H1 (cell line): ENCODE measurements at regions not wholly inside any gene's neighbourhood (a gene's known extent, or its start where the extent isn't known, plus 50 kb on each side); places are given as distances from the start of the nearest gene placed in this dataset.

Source experiments
- CTCF ChIA-PET: fragments of 300-600 bp; sonication (Branson Sonifier 250); formaldehyde crosslinking; loops from one replicate; lab custom pipeline; 2021; ENCODE audit not compliant: partially characterized antibody; lab: Charles Lee
- POLR2A ChIA-PET: fragments of 300-600 bp; sonication (Branson Sonifier 250); formaldehyde crosslinking; loops from one replicate; lab custom pipeline; 2021; ENCODE audit warnings: inconsistent platforms; ENCODE audit not compliant: partially characterized antibody; lab: Charles Lee
- DNase-seq, 2 experiments: peaks; one replicate each; pipeline versions ENCODE4 v3.0.0 to v3.0.0-alpha.2; 2010 to 2022; ENCODE audit warnings: low spot score in 2 of 2, low read depth in 1 of 2, mixed read lengths in 1 of 2
- FAIRE-seq: peaks from 2 replicates; lab custom pipeline; 2011; peaks lifted over from hg19 to GRCh38; lab: Jason Lieb, UNC
- H2AFZ ChIP-seq: 2 replicates; pipeline ENCODE4 v1.8.1; 2012; ENCODE audit warnings: low read length, inconsistent platforms
- H2AK5ac ChIP-seq: 2 replicates; pipeline ENCODE4 v1.6.1; 2013; ENCODE audit warnings: low read depth, low read length
- H2BK120ac ChIP-seq: replicated peaks from 2 replicates; pipeline ENCODE3; 2013; ENCODE audit warnings: low read depth, low read length, inconsistent platforms
- H2BK12ac ChIP-seq: 2 replicates; pipeline ENCODE4 v1.6.1; 2013; ENCODE audit warnings: low read depth, low read length
- H2BK15ac ChIP-seq: 2 replicates; pipeline ENCODE4 v1.6.1; 2013; ENCODE audit warnings: low read length
- H2BK20ac ChIP-seq: 2 replicates; pipeline ENCODE4 v1.6.1; 2013; ENCODE audit warnings: low read length
- H2BK5ac ChIP-seq: 2 replicates; pipeline ENCODE4 v1.6.1; 2013; ENCODE audit warnings: low read depth, low read length
- H3K14ac ChIP-seq: 2 replicates; pipeline ENCODE4 v1.6.1; 2013; ENCODE audit warnings: inconsistent platforms; ENCODE audit not compliant: insufficient read length
- H3K18ac ChIP-seq: 2 replicates; pipeline ENCODE4 v1.6.1; 2013; ENCODE audit warnings: low read length; ENCODE audit errors: extremely low read depth
- H3K23ac ChIP-seq: 2 replicates; pipeline ENCODE4 v1.6.1; 2013; ENCODE audit warnings: inconsistent platforms; ENCODE audit not compliant: insufficient read length
- H3K23me2 ChIP-seq: 2 replicates; pipeline ENCODE4 v1.6.1; 2013; ENCODE audit warnings: low read depth, low read length
- H3K27ac ChIP-seq: 2 replicates; pipeline ENCODE4 v1.6.1; 2011; ENCODE audit warnings: low read depth, low read length, inconsistent platforms
- H3K27me3 ChIP-seq, 4 experiments: replicated peaks in 1 of 4; 1 replicate in 1 of 4; 2 replicates in 3 of 4; pipeline versions ENCODE4 v1.6.1 to v1.8.1; 2011 to 2013; ENCODE audit warnings: low read length in 3 of 4, mild to moderate bottlenecking in 3 of 4, inconsistent platforms in 2 of 4, mixed read lengths in 2 of 4, moderate library complexity in 1 of 4; ENCODE audit not compliant: control insufficient read depth in 3 of 4, insufficient read depth in 3 of 4; ENCODE audit errors: extremely low read depth in 1 of 4
- H3K36me3 ChIP-seq, 4 experiments: 2 replicates each; pipeline versions ENCODE4 v1.6.1 to v1.8.1; 2011 to 2013; ENCODE audit warnings: mild to moderate bottlenecking in 4 of 4, low read length in 3 of 4, moderate library complexity in 2 of 4, control low read depth in 1 of 4, inconsistent platforms in 1 of 4; ENCODE audit not compliant: insufficient read depth in 4 of 4, control insufficient read depth in 2 of 4
- H3K4ac ChIP-seq: replicated peaks from 2 replicates; pipeline ENCODE3; 2013; ENCODE audit warnings: low read length, low read depth, mixed read lengths, inconsistent platforms; ENCODE audit not compliant: insufficient read length
- H3K4me1 ChIP-seq, 4 experiments: replicated peaks in 1 of 4; 1 replicate in 1 of 4; 2 replicates in 3 of 4; pipeline versions ENCODE4 v1.6.1 to v1.8.1; 2011 to 2013; ENCODE audit warnings: low read length in 3 of 4, inconsistent platforms in 2 of 4, mixed read lengths in 1 of 4; ENCODE audit not compliant: insufficient read depth in 4 of 4, control insufficient read depth in 3 of 4
- H3K4me2 ChIP-seq, 2 experiments: 2 replicates each; pipeline versions ENCODE4 v1.6.1 to v1.8.1; 2011 to 2013; ENCODE audit warnings: low read depth in 2 of 2, low read length in 2 of 2, control low read depth in 1 of 2, inconsistent platforms in 1 of 2, mild to moderate bottlenecking in 1 of 2; ENCODE audit not compliant: insufficient read depth in 1 of 2
- H3K4me3 ChIP-seq, 4 experiments: fragments of 200-600, 300-600 bp in 1 of 4; sonication (generic), shearing (Covaris generic), sonication (Bioruptor Twin) in 1 of 4; 2 replicates each; pipeline versions ENCODE4 v1.5.1 to v1.8.1; 2011 to 2016; ENCODE audit warnings: low read length in 4 of 4, low read depth in 3 of 4, control low read depth in 2 of 4, inconsistent platforms in 2 of 4, mild to moderate bottlenecking in 2 of 4, mixed read lengths in 1 of 4, moderate library complexity in 1 of 4; ENCODE audit not compliant: insufficient read depth in 2 of 4; ENCODE audit errors: extremely low read depth in 1 of 4
- H3K56ac ChIP-seq: replicated peaks from 2 replicates; pipeline ENCODE3; 2013; ENCODE audit warnings: low read depth, mild to moderate bottlenecking, mixed read lengths, low read length, inconsistent platforms; ENCODE audit not compliant: insufficient read length
- H3K79me1 ChIP-seq: 2 replicates; pipeline ENCODE4 v1.6.1; 2013; ENCODE audit warnings: low read depth, low read length, control low read depth
- H3K79me2 ChIP-seq, 2 experiments: 2 replicates each; pipeline versions ENCODE4 v1.6.1 to v1.8.1; 2012 to 2013; ENCODE audit warnings: low read length in 2 of 2, mild to moderate bottlenecking in 2 of 2, inconsistent platforms in 1 of 2; ENCODE audit not compliant: insufficient read depth in 2 of 2, control insufficient read depth in 1 of 2
- H3K9ac ChIP-seq, 4 experiments: replicated peaks in 1 of 4; 1 replicate in 1 of 4; 2 replicates in 3 of 4; pipeline versions ENCODE4 v1.6.1 to v1.8.1; 2011 to 2013; ENCODE audit warnings: low read depth in 3 of 4, low read length in 3 of 4, control low read depth in 2 of 4, mild to moderate bottlenecking in 2 of 4, moderate library complexity in 2 of 4, inconsistent platforms in 1 of 4; ENCODE audit errors: extremely low read depth in 1 of 4
- H3K9me3 ChIP-seq, 2 experiments: 2 replicates each; pipeline versions ENCODE4 v1.6.1 to v1.8.1; 2012 to 2013; ENCODE audit warnings: mild to moderate bottlenecking in 2 of 2, moderate library complexity in 2 of 2, control low read depth in 1 of 2, inconsistent platforms in 1 of 2, low read depth in 1 of 2, low read length in 1 of 2, mixed read lengths in 1 of 2; ENCODE audit not compliant: insufficient read depth in 2 of 2
- H4K20me1 ChIP-seq, 2 experiments: replicated peaks in 1 of 2; 2 replicates each; pipeline versions ENCODE3 to v1.8.1; 2011 to 2013; ENCODE audit warnings: inconsistent platforms in 2 of 2, low read length in 2 of 2, mild to moderate bottlenecking in 1 of 2; ENCODE audit not compliant: insufficient read depth in 2 of 2, control insufficient read depth in 1 of 2
- H4K5ac ChIP-seq: 2 replicates; pipeline ENCODE4 v1.6.1; 2013; ENCODE audit warnings: low read length, low read depth, mixed read lengths, inconsistent platforms; ENCODE audit not compliant: insufficient read length
- H4K8ac ChIP-seq: 2 replicates; pipeline ENCODE4 v1.8.0; 2013; ENCODE audit warnings: mild to moderate bottlenecking, moderate library complexity, low read length, inconsistent platforms; ENCODE audit not compliant: insufficient read depth; ENCODE audit errors: extremely low read depth
- H4K91ac ChIP-seq: replicated peaks from 2 replicates; pipeline ENCODE3; 2013; ENCODE audit warnings: low read length, mixed read lengths, inconsistent platforms; ENCODE audit not compliant: insufficient read length
- WGBS, 2 experiments: shearing (Covaris generic) in 1 of 2; methylation state at CpG; one replicate each; pipeline versions ENCODE4 v1.1.6 to v1.1.7; 2013 to 2015; ENCODE audit warnings: low lambda C conversion rate in 2 of 2, mixed read lengths in 2 of 2, inconsistent platforms in 1 of 2, low coverage in 1 of 2, missing lambda C conversion rate in 1 of 2; ENCODE audit not compliant: insufficient replicate concordance in 2 of 2, insufficient coverage in 1 of 2, insufficient read length in 1 of 2; ENCODE audit errors: extremely low coverage in 1 of 2, missing lambda C conversion rate in 1 of 2; 5-methylcytosine and 5-hydroxymethylcytosine counted together
- TF ChIP-seq, protein P1 (sequence below): fragments of 300-600 bp; sonication (generic); IDR thresholded peaks from 2 replicates; pipeline ENCODE4 v1.7.1; 2012; ENCODE audit warnings: low read length, moderate library complexity, mild to moderate bottlenecking, inconsistent platforms; ENCODE audit not compliant: insufficient replicate concordance

- no peak overlapping the region for H2BK5ac ChIP-seq
- H3K4me1 ChIP-seq: peaks cover 1 to 4% (median 3%) of the 10 kb centered on the region in 4 experiments; a peak in 2 of 7 replicates
- no peak overlapping the region for H2BK120ac ChIP-seq
- H3K56ac ChIP-seq: no peak overlapping the region
- no peak overlapping the region for H3K14ac ChIP-seq
- FAIRE-seq (no peak), DNase-seq (no peak)
- CTCF ChIA-PET: interaction anchor here (0.7 to 1.2 kb wide), 3 partner anchors 99 to 183 kb away, joined by 3 to 5 read pairs (median 4); no protein-coding TSS in a partner anchor
- H3K27ac ChIP-seq: no peak overlapping the region
- H3K18ac ChIP-seq: no peak overlapping the region
- 90% methylated on average over 5 of the region's 5 CpGs; no CpG with 5 or more reads in 1 of the 2 experiments for WGBS, 2 experiments
- H3K23ac ChIP-seq: no peak overlapping the region
- no peaks in the 10 kb centered on the region for H3K79me2 ChIP-seq
- H2BK20ac ChIP-seq: no peak overlapping the region
- H4K5ac ChIP-seq: no peak overlapping the region
- H3K79me1 ChIP-seq: no peaks in the 10 kb centered on the region
- H2BK12ac ChIP-seq: no peak overlapping the region
- no peaks in the 10 kb centered on the region for H3K23me2 ChIP-seq
- H2AK5ac ChIP-seq: no peak overlapping the region
- no peak overlapping the region for H3K4me3 ChIP-seq
- no peak overlapping the region for H2AFZ ChIP-seq
- no peak overlapping the region for H3K4ac ChIP-seq
- no peak overlapping the region for H4K8ac ChIP-seq
- no peak overlapping the region for H3K4me2 ChIP-seq
- no peak overlapping the region for H3K9ac ChIP-seq
- H3K27me3 ChIP-seq: no peaks in the 10 kb centered on the region
- H3K9me3 ChIP-seq: no peaks in the 10 kb centered on the region
- H4K91ac ChIP-seq: no peak overlapping the region
- no peaks in the 10 kb centered on the region for H4K20me1 ChIP-seq
- no peaks in the 10 kb centered on the region for H3K36me3 ChIP-seq
- H2BK15ac ChIP-seq: no peak overlapping the region
- POLR2A ChIA-PET: no interaction called here
- TF ChIP-seq, protein P1, sequence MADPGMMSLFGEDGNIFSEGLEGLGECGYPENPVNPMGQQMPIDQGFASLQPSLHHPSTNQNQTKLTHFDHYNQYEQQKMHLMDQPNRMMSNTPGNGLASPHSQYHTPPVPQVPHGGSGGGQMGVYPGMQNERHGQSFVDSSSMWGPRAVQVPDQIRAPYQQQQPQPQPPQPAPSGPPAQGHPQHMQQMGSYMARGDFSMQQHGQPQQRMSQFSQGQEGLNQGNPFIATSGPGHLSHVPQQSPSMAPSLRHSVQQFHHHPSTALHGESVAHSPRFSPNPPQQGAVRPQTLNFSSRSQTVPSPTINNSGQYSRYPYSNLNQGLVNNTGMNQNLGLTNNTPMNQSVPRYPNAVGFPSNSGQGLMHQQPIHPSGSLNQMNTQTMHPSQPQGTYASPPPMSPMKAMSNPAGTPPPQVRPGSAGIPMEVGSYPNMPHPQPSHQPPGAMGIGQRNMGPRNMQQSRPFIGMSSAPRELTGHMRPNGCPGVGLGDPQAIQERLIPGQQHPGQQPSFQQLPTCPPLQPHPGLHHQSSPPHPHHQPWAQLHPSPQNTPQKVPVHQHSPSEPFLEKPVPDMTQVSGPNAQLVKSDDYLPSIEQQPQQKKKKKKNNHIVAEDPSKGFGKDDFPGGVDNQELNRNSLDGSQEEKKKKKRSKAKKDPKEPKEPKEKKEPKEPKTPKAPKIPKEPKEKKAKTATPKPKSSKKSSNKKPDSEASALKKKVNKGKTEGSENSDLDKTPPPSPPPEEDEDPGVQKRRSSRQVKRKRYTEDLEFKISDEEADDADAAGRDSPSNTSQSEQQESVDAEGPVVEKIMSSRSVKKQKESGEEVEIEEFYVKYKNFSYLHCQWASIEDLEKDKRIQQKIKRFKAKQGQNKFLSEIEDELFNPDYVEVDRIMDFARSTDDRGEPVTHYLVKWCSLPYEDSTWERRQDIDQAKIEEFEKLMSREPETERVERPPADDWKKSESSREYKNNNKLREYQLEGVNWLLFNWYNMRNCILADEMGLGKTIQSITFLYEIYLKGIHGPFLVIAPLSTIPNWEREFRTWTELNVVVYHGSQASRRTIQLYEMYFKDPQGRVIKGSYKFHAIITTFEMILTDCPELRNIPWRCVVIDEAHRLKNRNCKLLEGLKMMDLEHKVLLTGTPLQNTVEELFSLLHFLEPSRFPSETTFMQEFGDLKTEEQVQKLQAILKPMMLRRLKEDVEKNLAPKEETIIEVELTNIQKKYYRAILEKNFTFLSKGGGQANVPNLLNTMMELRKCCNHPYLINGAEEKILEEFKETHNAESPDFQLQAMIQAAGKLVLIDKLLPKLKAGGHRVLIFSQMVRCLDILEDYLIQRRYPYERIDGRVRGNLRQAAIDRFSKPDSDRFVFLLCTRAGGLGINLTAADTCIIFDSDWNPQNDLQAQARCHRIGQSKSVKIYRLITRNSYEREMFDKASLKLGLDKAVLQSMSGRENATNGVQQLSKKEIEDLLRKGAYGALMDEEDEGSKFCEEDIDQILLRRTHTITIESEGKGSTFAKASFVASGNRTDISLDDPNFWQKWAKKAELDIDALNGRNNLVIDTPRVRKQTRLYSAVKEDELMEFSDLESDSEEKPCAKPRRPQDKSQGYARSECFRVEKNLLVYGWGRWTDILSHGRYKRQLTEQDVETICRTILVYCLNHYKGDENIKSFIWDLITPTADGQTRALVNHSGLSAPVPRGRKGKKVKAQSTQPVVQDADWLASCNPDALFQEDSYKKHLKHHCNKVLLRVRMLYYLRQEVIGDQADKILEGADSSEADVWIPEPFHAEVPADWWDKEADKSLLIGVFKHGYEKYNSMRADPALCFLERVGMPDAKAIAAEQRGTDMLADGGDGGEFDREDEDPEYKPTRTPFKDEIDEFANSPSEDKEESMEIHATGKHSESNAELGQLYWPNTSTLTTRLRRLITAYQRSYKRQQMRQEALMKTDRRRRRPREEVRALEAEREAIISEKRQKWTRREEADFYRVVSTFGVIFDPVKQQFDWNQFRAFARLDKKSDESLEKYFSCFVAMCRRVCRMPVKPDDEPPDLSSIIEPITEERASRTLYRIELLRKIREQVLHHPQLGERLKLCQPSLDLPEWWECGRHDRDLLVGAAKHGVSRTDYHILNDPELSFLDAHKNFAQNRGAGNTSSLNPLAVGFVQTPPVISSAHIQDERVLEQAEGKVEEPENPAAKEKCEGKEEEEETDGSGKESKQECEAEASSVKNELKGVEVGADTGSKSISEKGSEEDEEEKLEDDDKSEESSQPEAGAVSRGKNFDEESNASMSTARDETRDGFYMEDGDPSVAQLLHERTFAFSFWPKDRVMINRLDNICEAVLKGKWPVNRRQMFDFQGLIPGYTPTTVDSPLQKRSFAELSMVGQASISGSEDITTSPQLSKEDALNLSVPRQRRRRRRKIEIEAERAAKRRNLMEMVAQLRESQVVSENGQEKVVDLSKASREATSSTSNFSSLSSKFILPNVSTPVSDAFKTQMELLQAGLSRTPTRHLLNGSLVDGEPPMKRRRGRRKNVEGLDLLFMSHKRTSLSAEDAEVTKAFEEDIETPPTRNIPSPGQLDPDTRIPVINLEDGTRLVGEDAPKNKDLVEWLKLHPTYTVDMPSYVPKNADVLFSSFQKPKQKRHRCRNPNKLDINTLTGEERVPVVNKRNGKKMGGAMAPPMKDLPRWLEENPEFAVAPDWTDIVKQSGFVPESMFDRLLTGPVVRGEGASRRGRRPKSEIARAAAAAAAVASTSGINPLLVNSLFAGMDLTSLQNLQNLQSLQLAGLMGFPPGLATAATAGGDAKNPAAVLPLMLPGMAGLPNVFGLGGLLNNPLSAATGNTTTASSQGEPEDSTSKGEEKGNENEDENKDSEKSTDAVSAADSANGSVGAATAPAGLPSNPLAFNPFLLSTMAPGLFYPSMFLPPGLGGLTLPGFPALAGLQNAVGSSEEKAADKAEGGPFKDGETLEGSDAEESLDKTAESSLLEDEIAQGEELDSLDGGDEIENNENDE: no peak
These were observed 66.1 kb upstream of the PTGFR start for GRCh38 chr1:78424720-78425119.
